Prostate gland (tissue), 2 donors: ENCODE measurements at regions not wholly inside any gene's neighbourhood (a gene's known extent, or its start where the extent isn't known, plus 50 kb on each side); places are given as distances from the start of the nearest gene placed in this dataset.
"Not testable (repeated sequence)": the region's sequence is repeated elsewhere in the genome, so short reads cannot be mapped to it uniquely, and the experiment has no call there.

Source experiments
- DNase-seq: peaks from one replicate; pipeline ENCODE4 v3.0.0-alpha.2; 2019; ENCODE audit warnings: low spot score
- H3K27ac ChIP-seq, 2 donors: fragments of 200-600 bp; sonication (generic); 2 replicates each; pipeline ENCODE4 v1.5.1; 2017 to 2019
- H3K27me3 ChIP-seq: fragments of 200-600 bp; sonication (generic); replicated peaks from 2 replicates; pipeline ENCODE4 v1.5.1; 2019; ENCODE audit not compliant: insufficient read depth
- H3K36me3 ChIP-seq, 2 donors: fragments of 200-600 bp; sonication (generic); 1 replicate in 1 of 2; 2 replicates in 1 of 2; pipeline versions ENCODE4 v1.5.1 to v1.8.1; 2017 to 2019
- H3K4me1 ChIP-seq: fragments of 200-600 bp; sonication (generic); replicated peaks from 2 replicates; pipeline ENCODE4 v1.5.1; 2019
- H3K4me3 ChIP-seq, 2 donors: fragments of 200-600 bp; sonication (generic); 2 replicates each; pipeline ENCODE4 v1.5.1; 2017 to 2019
- H3K9me3 ChIP-seq: fragments of 200-600 bp; sonication (generic); 2 replicates; pipeline ENCODE4 v1.5.1; 2017
- CTCF ChIP-seq, 4 experiments: fragments of 200-600 bp in 2 of 4; fragments of 450-650 bp in 2 of 4; sonication (generic) in 2 of 4; IDR thresholded peaks; 1 replicate in 3 of 4; 2 replicates in 1 of 4; pipeline ENCODE4 v1.5.1; 2016 to 2019; ENCODE audit warnings: antibody characterized with exemption in 4 of 4, mild to moderate bottlenecking in 2 of 4, moderate library complexity in 2 of 4
- POLR2A ChIP-seq: fragments of 450-650 bp; IDR thresholded peaks from one replicate; pipeline ENCODE4 v1.6.1; 2016; ENCODE audit warnings: antibody characterized with exemption, mild to moderate bottlenecking
- POLR2AphosphoS5 ChIP-seq: sonication (generic); formaldehyde crosslinking; IDR thresholded peaks from one replicate; pipeline ENCODE4 v1.6.1; 2017; ENCODE audit warnings: antibody characterized with exemption
- whole genome bisulfite sequencing: methylation state at CpG from one replicate; pipeline ENCODE4 v1.1.5; 2018; 5-methylcytosine and 5-hydroxymethylcytosine counted together
- intact Hi-C: fragments of 100-400 bp; cut with DNase I; formaldehyde crosslinking; loops from one replicate; pipeline ENCODE4 v1.14.2; 2022

GRCh38 chr14:35211067-35211466 lies 81.1 kb upstream of the PSMA6 start:
- intact Hi-C loops: loop anchor here (10.0 kb wide), 1 partner anchor 84 kb away; the partner anchor contains the start of gene PSMA6
- Histone ChIP-seq H3K36me3 (no peaks in the 10 kb centered on the region), H3K9me3 (no peaks in the 10 kb centered on the region), H3K4me1 (peaks cover 5% of the 10 kb centered on the region), H3K4me3 (no peak overlapping the region), H3K27me3 (no peaks in the 10 kb centered on the region), H3K27ac (no peak overlapping the region)
- 85% methylated on average over 2 of the region's 2 CpGs for WGBS
- DNase-seq: no peak
- TF ChIP-seq POLR2AphosphoS5 (no peak), POLR2A (no peak), CTCF (IDR thresholded peaks at IDR 0.05) (no peak)

GRCh38 chr14:35212471-35213142 lies 79.6 kb upstream of the PSMA6 start:
- TF ChIP-seq POLR2A (no peak), CTCF (IDR thresholded peaks at IDR 0.05) (no peak), POLR2AphosphoS5 (no peak)
- H3K27me3 ChIP-seq: no peaks in the 10 kb centered on the region
- no peak overlapping the region for H3K4me3 ChIP-seq
- DNase-seq: no peak
- intact Hi-C loops: loop anchor here (10.0 kb wide), 1 partner anchor 82 kb away; the partner anchor contains the start of gene PSMA6
- H3K27ac ChIP-seq: no peak overlapping the region
- WGBS: 77% methylated on average over 3 of the region's 3 CpGs
- H3K9me3 ChIP-seq: no peaks in the 10 kb centered on the region
- peaks cover 5% of the 10 kb centered on the region for H3K4me1 ChIP-seq
- no peaks in the 10 kb centered on the region for H3K36me3 ChIP-seq

- no peak overlapping the region for H3K27ac ChIP-seq
- H3K36me3 ChIP-seq: no peaks in the 10 kb centered on the region
- TF ChIP-seq POLR2AphosphoS5 (no peak), CTCF (IDR thresholded peaks at IDR 0.05) (no peak), POLR2A (no peak)
- H3K27me3 ChIP-seq: no peaks in the 10 kb centered on the region
- peaks cover 5% of the 10 kb centered on the region for H3K4me1 ChIP-seq
- 69% methylated on average over 6 of the region's 6 CpGs for WGBS
- no peak overlapping the region for H3K4me3 ChIP-seq
- H3K9me3 ChIP-seq: no peaks in the 10 kb centered on the region
- intact Hi-C loops: loop anchor here (10.0 kb wide), 1 partner anchor 82 kb away; the partner anchor contains the start of gene PSMA6
- no peak for DNase-seq
These were observed 78.9 kb upstream of the PSMA6 start for GRCh38 chr14:35213143-35213788.

GRCh38 chr14:35213869-35214387 lies 78.3 kb upstream of the PSMA6 start:
- Histone ChIP-seq H3K9me3 (no peaks in the 10 kb centered on the region), H3K27ac (peak overlapping the region; percentile 17 to 23), H3K4me1 (peaks cover 5% of the 10 kb centered on the region), H3K36me3 (no peaks in the 10 kb centered on the region), H3K4me3 (no peak overlapping the region), H3K27me3 (no peaks in the 10 kb centered on the region)
- no peak for DNase-seq
- intact Hi-C loops: loop anchor here (2.0 to 10.0 kb wide), 2 partner anchors 81 to 195 kb away; partner anchors contain the start of gene PSMA6
- no peak for TF ChIP-seq CTCF (IDR thresholded peaks at IDR 0.05)

- H3K27me3 ChIP-seq, H3K9me3 ChIP-seq, H3K36me3 ChIP-seq, H3K4me1 ChIP-seq, DNase-seq, H3K4me3 ChIP-seq: not testable (repeated sequence)
- intact Hi-C loops: loop anchor here (2.0 to 10.0 kb wide), 2 partner anchors 80 to 194 kb away; partner anchors contain the start of gene PSMA6
- peak overlapping the region; percentile 17 to 23 for H3K27ac ChIP-seq
- 62% methylated on average over 4 of the region's 4 CpGs for whole genome bisulfite sequencing
These were observed 77.8 kb upstream of the PSMA6 start for GRCh38 chr14:35214402-35214801.
